Uterus (tissue), 2 donors: ENCODE measurements at regions not wholly inside any gene's neighbourhood (a gene's known extent, or its start where the extent isn't known, plus 50 kb on each side); places are given as distances from the start of the nearest gene placed in this dataset.

ENCODE experiments used
- CTCF ChIP-seq, 4 experiments: fragments of 200-600 bp in 2 of 4; fragments of 450-650 bp in 2 of 4; sonication (generic) in 2 of 4; IDR thresholded peaks; one replicate each; pipeline ENCODE4 v1.5.1; 2016 to 2019; ENCODE audit warnings: antibody characterized with exemption in 4 of 4, mild to moderate bottlenecking in 2 of 4, moderate library complexity in 1 of 4
- POLR2A ChIP-seq, 2 donors: fragments of 450-650 bp; IDR thresholded peaks; one replicate each; pipeline ENCODE4 v1.6.1; 2016; ENCODE audit warnings: antibody characterized with exemption in 2 of 2, mild to moderate bottlenecking in 1 of 2, moderate library complexity in 1 of 2

- TF ChIP-seq CTCF (IDR thresholded peaks at IDR 0.05), result no peak
- TF ChIP-seq POLR2A (IDR thresholded peaks at IDR 0.05), result no peak
These were observed 313.0 kb upstream of the NREP start for GRCh38 chr5:112070022-112070421.
